ENCODE measurements at regions not wholly inside any gene's neighbourhood (a gene's known extent, or its start where the extent isn't known, plus 50 kb on each side); places are given as distances from the start of the nearest gene placed in this dataset.

- TF ChIP-seq CTCF (IDR thresholded peaks at IDR 0.05; ENCODE audit: insufficient read depth, low read length, poor library complexity, severe bottlenecking): no peak
- TF ChIP-seq EZH2phosphoT487 (conservative IDR thresholded peaks at IDR 0.05; ENCODE audit: low read length): no peak
These were observed 231.9 kb downstream of the BMP2 start for GRCh38 chr20:6999381-6999780.
